OCI-LY1 (cell line): ENCODE measurements at regions not wholly inside any gene's neighbourhood (a gene's known extent, or its start where the extent isn't known, plus 50 kb on each side); places are given as distances from the start of the nearest gene placed in this dataset.

Source experiments
- CTCF ChIP-seq: fragments of 200-600 bp; sonication (generic), shearing (Covaris generic); IDR thresholded peaks from 2 replicates; pipeline ENCODE4 v1.5.1; 2017; ENCODE audit warnings: mild to moderate bottlenecking, antibody characterized with exemption, low read length, moderate library complexity, mixed read lengths
- EZH2 ChIP-seq: fragments of 200-600 bp; sonication (generic), shearing (Covaris generic); IDR thresholded peaks from 2 replicates; pipeline ENCODE4 v1.8.0; 2017; ENCODE audit warnings: borderline replicate concordance, mixed run types, mild to moderate bottlenecking, antibody characterized with exemption, low read length, moderate library complexity, mixed read lengths

GRCh38 chr10:25683344-25683743, 250.7 kb upstream of the MYO3A start:
- TF ChIP-seq EZH2 (no peak), CTCF (no peak)
